ENCODE measurements at regions not wholly inside any gene's neighbourhood (a gene's known extent, or its start where the extent isn't known, plus 50 kb on each side); places are given as distances from the start of the nearest gene placed in this dataset.
"Not testable (repeated sequence)": the region's sequence is repeated elsewhere in the genome, so short reads cannot be mapped to it uniquely, and the experiment has no call there.

DNA sequence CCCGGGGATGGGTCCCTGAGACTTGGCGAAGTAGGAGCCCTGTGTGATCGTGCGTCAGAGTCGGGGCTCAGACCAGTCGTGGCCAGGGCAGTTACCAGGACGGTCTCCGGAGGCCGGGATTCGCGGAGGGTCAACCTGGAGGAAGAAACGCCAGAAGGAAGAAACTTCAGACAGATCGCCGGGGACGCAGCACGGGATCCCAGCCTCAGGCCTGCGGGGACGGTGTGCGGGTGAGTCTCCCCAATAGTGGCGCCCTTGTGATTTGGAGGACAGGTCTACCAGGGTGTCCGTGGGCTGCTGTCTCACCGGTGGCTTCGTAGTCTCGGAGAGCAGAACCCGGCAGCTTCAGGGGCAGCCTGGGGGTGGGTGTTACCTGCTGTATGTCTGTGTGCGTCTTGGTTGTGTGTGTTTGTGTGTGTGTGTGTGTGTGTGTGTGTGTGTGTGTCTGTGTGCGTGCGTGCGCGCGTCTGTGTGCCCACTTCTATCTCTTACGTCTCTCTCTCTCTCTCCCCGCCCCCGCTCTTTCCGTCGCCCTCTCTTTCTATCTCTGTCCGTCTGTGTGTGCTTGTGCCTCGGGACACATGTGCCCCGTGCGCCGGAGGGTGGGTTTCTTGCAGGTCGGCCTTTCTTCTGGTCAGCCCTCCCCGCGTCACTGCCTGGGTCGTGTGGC is 1406.4 kb upstream of the PCDH10 start:
- intact Hi-C loops (cut with DNase I), result not testable (repeated sequence)
- peak; percentile 80 for DNase-seq (ENCODE audit: low spot score)

GRCh38 chr4:131743348-131743747 is 1405.7 kb upstream of the PCDH10 start:
- intact Hi-C loops (cut with DNase I), result not testable (repeated sequence)
- peak; percentile 16 for DNase-seq (ENCODE audit: low spot score)

- peak; percentile 86 for DNase-seq (ENCODE audit: low spot score)
- intact Hi-C loops (cut with DNase I), result not testable (repeated sequence)
Measured at GRCh38 chr4:131747203-131747602, 1401.9 kb upstream of the PCDH10 start.

DNA sequence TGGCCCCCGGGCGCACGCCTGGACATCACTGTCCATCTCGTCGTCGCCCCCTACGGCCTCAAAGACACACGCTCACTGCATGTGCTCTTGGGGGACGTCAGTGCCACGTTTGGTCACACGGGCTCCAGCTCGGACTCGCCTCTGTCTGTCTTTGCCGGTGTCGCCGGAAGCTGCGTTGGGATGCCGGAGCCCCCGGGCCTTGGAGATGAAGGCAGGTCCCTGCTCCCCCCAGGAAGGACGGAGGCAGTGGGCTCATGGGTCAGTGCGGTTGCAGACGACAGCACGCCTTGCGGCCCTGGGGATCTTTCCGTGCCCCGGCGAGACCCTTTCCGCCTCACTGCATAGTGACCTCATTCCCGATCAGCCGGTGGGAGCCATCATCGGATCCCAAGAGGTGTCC is 1399.9 kb upstream of the PCDH10 start:
- intact Hi-C loops (cut with DNase I), result not testable (repeated sequence)
- peak; percentile 22 for DNase-seq (ENCODE audit: low spot score)

GRCh38 chr4:131750006-131750405 is 1399.1 kb upstream of the PCDH10 start:
- DNase-seq (ENCODE audit: low spot score), result peak; percentile 62
- intact Hi-C loops (cut with DNase I), result not testable (repeated sequence)

DNA sequence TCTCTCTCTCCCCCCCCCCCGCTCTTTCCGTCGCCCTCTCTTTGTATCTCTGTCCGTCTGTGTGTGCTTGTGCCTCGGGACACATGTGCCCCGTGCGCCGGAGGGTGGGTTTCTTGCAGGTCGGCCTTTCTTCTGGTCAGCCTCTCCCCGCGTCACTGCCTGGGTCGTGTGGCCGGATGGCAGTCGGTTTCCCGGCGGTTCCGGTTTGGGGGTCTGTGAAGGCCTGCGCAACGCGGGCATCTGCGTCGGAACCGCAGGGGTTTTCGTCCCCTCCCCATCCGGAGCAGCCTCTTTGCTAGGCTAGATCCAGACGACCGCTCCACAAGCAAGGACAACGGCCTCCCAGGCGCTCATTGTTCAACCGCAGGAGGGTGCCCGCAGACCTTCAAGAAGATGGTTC is 1398.6 kb upstream of the PCDH10 start:
- intact Hi-C loops (cut with DNase I), result not testable (repeated sequence)
- DNase-seq (ENCODE audit: low spot score), result peak; percentile 24

GRCh38 chr4:131762234-131762633 is 1386.9 kb upstream of the PCDH10 start:
- intact Hi-C loops (cut with DNase I), result not testable (repeated sequence)
- peak; percentile 67 for DNase-seq (ENCODE audit: low spot score)

GRCh38 chr4:131764730-131765129 is 1384.4 kb upstream of the PCDH10 start:
- peak; percentile 73 for DNase-seq (ENCODE audit: low spot score)
- intact Hi-C loops (cut with DNase I), result no loop called here

- DNase-seq (ENCODE audit: low spot score); intact Hi-C loops (cut with DNase I): not testable (repeated sequence)
Measured at GRCh38 chr4:131774382-131774781, 1374.7 kb upstream of the PCDH10 start.

GRCh38 chr4:131810565-131810964 is 1338.5 kb upstream of the PCDH10 start:
- DNase-seq (ENCODE audit: low spot score); intact Hi-C loops (cut with DNase I): not testable (repeated sequence)
